Bronchial epithelial cell (primary cell): ENCODE measurements at regions not wholly inside any gene's neighbourhood (a gene's known extent, or its start where the extent isn't known, plus 50 kb on each side); places are given as distances from the start of the nearest gene placed in this dataset.
A peak's percentile ranks its signal among the peaks of the same experiment; 100 is the strongest.

ENCODE experiments used
- DNase-seq: peaks from one replicate; pipeline ENCODE4 v3.0.0-alpha.2; 2010; ENCODE audit warnings: low read depth
- FAIRE-seq: peaks from 2 replicates; lab custom pipeline; 2011; peaks lifted over from hg19 to GRCh38; lab: Jason Lieb, UNC
- H3K27me3 ChIP-seq: 2 replicates; pipeline ENCODE4 v1.5.1; 2011; ENCODE audit warnings: low read length; ENCODE audit not compliant: control insufficient read depth, insufficient read depth
- H3K36me3 ChIP-seq: 2 replicates; pipeline ENCODE4 v1.5.1; 2011; ENCODE audit warnings: low read length; ENCODE audit not compliant: control insufficient read depth, insufficient read depth
- H3K4me3 ChIP-seq: 2 replicates; pipeline ENCODE4 v1.5.1; 2011; ENCODE audit warnings: mild to moderate bottlenecking, low read depth, low read length, control low read depth
- TF ChIP-seq, protein P1 (sequence below): IDR thresholded peaks from 2 replicates; pipeline ENCODE4 v1.5.1; 2011; ENCODE audit warnings: mild to moderate bottlenecking, moderate library complexity, low read length, control low read depth, inconsistent platforms; ENCODE audit not compliant: insufficient read depth, severe bottlenecking

DNA sequence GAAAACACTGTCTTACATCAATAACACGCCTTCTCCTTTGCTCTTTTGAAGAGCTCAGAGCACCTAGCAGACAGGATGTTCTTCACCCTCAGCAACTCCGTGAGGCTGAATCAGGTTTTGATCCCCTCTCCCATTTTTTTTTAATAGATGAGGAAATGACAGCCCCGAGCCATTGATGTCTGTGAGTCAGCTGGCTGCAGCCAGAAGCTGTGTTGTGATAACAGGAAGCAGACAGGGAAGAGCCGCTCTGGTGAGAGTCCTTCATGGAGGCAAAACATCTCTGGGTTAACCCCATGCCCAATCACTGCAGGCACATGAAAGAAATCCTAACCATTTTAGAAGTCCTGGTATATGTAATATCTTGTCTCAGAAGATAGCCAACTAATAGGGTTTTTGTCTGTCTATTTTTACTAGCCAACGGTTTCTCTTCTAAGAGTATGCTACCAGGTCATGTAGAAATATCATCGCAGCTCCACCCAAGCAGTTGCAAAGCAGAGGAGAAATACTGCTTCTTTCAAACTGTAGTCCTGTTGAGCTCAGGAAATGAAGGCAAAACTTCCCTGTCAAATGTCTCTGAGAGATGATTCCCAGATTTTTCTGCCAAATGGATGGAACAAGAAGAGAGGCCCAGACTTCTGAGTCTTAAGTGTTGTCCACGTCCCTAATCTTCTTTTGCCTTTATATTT lies 568.9 kb downstream of the CCDC171 start:
- DNase-seq = peak; percentile 52
- FAIRE-seq = no peak
- TF ChIP-seq, protein P1, sequence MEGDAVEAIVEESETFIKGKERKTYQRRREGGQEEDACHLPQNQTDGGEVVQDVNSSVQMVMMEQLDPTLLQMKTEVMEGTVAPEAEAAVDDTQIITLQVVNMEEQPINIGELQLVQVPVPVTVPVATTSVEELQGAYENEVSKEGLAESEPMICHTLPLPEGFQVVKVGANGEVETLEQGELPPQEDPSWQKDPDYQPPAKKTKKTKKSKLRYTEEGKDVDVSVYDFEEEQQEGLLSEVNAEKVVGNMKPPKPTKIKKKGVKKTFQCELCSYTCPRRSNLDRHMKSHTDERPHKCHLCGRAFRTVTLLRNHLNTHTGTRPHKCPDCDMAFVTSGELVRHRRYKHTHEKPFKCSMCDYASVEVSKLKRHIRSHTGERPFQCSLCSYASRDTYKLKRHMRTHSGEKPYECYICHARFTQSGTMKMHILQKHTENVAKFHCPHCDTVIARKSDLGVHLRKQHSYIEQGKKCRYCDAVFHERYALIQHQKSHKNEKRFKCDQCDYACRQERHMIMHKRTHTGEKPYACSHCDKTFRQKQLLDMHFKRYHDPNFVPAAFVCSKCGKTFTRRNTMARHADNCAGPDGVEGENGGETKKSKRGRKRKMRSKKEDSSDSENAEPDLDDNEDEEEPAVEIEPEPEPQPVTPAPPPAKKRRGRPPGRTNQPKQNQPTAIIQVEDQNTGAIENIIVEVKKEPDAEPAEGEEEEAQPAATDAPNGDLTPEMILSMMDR = no peak
- H3K4me3 ChIP-seq = no peak overlapping the region
- H3K27me3 ChIP-seq = no peaks in the 10 kb centered on the region
- no peaks in the 10 kb centered on the region for H3K36me3 ChIP-seq

DNA sequence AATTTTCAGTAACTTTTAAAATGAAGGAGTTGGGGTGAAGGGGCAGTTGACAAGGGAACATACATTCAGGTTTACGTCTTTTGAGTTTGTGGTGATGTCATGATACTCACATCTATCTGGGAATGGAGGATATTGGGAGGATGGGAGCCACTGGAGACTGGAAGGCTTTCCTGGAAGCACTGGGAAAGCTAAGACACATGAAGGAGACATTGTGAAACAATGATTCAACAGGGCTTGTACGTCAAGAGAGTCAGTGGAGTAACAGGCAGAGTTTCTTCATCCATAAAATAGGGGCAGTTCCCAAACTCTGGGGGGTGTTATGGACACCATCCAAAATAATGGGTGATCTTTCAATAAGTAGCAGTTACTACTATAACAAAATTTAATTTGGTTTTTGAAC lies 572.8 kb downstream of the CCDC171 start:
- TF ChIP-seq, protein P1 = no peak
- no peak overlapping the region for H3K4me3 ChIP-seq
- no peaks in the 10 kb centered on the region for H3K27me3 ChIP-seq
- FAIRE-seq = no peak
- no peaks in the 10 kb centered on the region for H3K36me3 ChIP-seq
- no peak for DNase-seq

DNA sequence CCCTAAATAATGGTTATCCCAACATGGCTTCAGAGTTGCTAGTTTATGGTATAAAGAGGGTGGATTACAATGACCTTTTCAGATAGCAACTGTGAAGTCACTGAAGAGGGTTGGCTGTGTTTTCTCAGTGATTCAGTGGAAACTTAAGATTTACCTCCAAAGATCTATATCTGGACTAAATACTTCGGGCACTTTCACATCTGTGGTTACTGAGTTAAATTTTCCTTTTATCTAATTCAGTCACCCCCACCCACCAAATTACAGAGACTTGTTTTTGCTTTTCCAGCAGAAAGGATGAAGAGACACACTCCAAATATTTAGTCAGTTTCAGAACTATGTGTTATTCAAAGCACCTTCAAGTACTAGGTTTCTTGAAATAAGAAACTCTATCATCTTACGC lies 573.2 kb downstream of the CCDC171 start:
- DNase-seq (no peak), FAIRE-seq (no peak)
- Histone ChIP-seq H3K4me3 (no peak overlapping the region), H3K36me3 (no peaks in the 10 kb centered on the region), H3K27me3 (no peaks in the 10 kb centered on the region)
- TF ChIP-seq, protein P1 = no peak

DNA sequence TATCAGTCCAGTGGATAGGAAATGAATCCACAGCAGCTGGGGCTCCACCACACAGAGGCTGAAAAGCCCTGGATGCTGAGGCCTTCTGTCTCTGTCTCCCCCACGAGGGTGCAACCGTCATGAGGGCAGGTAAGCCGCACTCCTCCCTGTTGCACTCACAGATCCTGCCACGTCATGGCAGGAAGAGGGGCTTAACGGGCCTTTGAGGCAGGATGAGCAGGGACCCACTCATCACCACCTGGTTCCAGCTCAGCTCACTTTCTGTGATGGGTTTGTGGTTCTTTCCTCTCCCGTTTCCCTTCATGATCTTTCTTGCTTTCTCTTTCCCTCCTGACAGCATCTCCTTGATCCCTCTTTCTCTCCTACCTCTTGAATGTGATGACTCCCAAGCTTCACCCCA lies 575.2 kb downstream of the CCDC171 start:
- Histone ChIP-seq H3K36me3 (no peaks in the 10 kb centered on the region), H3K4me3 (no peak overlapping the region), H3K27me3 (no peaks in the 10 kb centered on the region)
- FAIRE-seq = peak; percentile 43
- TF ChIP-seq, protein P1 = no peak
- DNase-seq = no peak

DNA sequence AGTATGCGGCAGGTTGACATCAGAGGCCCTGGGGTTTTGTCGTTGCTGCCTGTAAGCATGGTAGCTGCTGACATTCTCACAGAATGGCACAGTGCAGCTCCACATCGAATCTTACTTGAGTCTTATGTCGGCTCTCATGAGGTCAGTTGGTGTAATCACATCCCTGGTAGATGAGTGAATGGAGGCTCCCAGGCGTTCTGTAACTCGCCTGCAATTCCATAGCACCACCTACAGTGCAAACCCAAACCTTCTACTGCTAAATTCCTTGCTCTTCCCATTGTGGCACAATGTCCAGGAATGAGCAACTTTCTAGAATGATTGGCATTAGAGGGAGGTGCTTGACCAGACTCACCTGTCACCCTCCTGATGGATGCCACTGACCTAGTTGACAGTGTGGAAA lies 578.4 kb downstream of the CCDC171 start:
- FAIRE-seq (peak; percentile 47), DNase-seq (no peak)
- H3K4me3 ChIP-seq = no peak overlapping the region
- no peaks in the 10 kb centered on the region for H3K27me3 ChIP-seq
- no peaks in the 10 kb centered on the region for H3K36me3 ChIP-seq
- TF ChIP-seq, protein P1 = peak; percentile 30

DNA sequence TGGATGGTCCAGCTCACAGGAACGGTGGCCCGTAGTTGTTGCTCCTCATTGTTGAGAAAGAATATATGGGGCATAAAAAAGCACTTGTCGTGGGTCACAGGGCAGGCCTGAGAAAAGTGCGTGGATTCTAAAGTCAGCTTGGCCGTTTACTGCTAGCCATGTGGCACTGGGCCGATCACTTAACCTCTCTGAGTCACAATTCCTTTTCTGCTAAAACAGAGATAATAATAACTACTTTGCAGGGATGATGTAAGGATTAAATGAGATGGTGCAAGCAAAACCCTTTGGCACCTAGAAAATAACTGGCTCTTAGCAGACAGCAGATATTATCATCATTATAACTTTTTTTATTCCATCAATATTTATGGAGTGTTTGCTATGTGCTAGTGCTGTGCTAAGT lies 579.7 kb downstream of the CCDC171 start:
- FAIRE-seq = no peak
- no peaks in the 10 kb centered on the region for H3K36me3 ChIP-seq
- no peak overlapping the region for H3K4me3 ChIP-seq
- no peak for DNase-seq
- TF ChIP-seq, protein P1 = no peak
- H3K27me3 ChIP-seq = no peaks in the 10 kb centered on the region
